Tibial nerve (tissue), 3 donors: ENCODE measurements at regions not wholly inside any gene's neighbourhood (a gene's known extent, or its start where the extent isn't known, plus 50 kb on each side); places are given as distances from the start of the nearest gene placed in this dataset.

Experiments
- CTCF ChIP-seq, 5 experiments: fragments of 200-600 bp in 3 of 5; fragments of 450-650 bp in 2 of 5; sonication (generic) in 3 of 5; IDR thresholded peaks; one replicate each; pipeline ENCODE4 v1.5.1; 2016 to 2019; ENCODE audit warnings: antibody characterized with exemption in 5 of 5, mild to moderate bottlenecking in 3 of 5, moderate library complexity in 2 of 5
- POLR2A ChIP-seq, 2 donors: fragments of 450-650 bp; IDR thresholded peaks; one replicate each; pipeline ENCODE4 v1.6.1; 2017; ENCODE audit warnings: antibody characterized with exemption in 2 of 2, mild to moderate bottlenecking in 2 of 2, moderate library complexity in 2 of 2

DNA sequence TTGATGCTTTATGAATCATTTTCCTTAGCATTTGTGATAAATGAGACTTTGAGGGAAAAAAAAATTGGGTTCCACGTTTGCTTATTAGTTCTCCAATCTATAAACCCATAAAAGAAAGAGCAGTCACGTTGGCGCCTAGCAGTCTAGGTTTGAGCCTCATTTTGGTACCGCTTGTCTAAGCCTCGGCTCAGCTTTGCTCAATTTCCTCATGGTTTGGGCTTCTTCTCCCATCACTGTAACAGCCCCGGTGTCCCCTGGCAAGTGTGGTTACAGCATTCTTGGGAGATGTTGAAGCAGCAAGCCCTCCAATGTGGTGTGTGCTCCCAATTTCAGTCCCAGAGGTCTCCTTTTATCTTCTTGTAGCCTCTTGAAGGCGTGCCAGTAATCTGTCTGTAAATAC is 578.4 kb downstream of the CDK5RAP2 start:
- TF ChIP-seq CTCF (IDR thresholded peaks at IDR 0.05) (no peak), POLR2A (IDR thresholded peaks at IDR 0.05) (no peak)
